HG02840 (cell line): ENCODE measurements at regions not wholly inside any gene's neighbourhood (a gene's known extent, or its start where the extent isn't known, plus 50 kb on each side); places are given as distances from the start of the nearest gene placed in this dataset.
"Not testable (repeated sequence)": the region's sequence is repeated elsewhere in the genome, so short reads cannot be mapped to it uniquely, and the experiment has no call there.

Experiments
- ATAC-seq: cut with Tn5 transposase; IDR thresholded peaks from one replicate; pipeline ENCODE4 v1.9.1; 2021; ENCODE audit warnings: mild to moderate bottlenecking, moderate library complexity, moderate number of reproducible peaks; ENCODE audit not compliant: unreplicated experiment, low FRiP score

DNA sequence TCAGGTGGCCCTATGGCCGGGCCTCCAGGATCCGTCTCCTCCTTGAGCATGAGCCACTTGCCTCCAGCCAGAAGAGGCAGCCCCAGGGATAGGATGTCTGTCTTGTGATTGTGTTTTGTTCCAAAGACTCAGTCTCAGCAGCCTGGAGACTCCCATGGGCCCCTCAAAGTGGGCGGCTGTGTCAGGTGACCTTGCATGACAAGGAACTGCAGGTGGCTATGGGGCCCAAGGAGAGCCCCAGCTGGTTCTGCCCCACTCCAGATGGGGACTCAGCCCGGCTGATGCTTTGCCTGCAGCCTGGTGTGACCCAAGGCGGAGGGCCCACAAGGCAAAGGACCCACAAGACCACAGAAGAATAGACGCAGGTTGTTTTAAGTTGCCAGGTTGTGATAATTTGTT is 284.3 kb upstream of the IRX4 start:
- ATAC-seq = no peak

DNA sequence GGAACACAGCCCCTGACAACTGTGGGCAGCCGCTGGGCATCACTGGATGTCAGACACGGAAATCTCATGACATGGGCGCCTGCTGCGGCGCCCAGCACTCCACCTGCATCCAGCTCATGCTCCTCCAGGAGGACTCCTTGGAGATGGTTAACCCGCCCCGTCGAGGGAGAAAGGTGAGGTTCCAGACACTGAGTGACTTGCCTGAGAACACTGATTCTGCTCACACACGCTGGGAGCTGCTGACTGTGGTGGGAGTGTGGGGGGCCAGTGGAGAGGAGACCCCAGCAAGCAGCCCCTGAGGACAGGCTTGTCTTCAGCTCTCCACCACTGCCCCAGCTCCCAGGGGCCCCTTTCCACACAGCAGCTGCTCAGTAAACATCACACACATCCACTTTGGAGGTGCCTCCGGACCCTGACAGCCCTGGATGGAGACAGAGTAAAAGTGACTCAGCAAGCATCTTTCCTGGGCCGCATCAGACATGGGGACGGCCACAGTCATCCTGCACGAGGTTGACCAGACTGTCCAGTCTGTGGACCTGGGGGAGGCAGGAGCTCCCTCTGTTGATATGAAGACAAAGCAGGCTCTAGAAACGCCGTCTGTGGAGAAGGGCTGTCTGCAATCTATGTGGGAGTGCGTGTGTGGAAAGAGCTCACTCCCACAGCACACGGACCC is 283.7 kb upstream of the IRX4 start:
- ATAC-seq = no peak

DNA sequence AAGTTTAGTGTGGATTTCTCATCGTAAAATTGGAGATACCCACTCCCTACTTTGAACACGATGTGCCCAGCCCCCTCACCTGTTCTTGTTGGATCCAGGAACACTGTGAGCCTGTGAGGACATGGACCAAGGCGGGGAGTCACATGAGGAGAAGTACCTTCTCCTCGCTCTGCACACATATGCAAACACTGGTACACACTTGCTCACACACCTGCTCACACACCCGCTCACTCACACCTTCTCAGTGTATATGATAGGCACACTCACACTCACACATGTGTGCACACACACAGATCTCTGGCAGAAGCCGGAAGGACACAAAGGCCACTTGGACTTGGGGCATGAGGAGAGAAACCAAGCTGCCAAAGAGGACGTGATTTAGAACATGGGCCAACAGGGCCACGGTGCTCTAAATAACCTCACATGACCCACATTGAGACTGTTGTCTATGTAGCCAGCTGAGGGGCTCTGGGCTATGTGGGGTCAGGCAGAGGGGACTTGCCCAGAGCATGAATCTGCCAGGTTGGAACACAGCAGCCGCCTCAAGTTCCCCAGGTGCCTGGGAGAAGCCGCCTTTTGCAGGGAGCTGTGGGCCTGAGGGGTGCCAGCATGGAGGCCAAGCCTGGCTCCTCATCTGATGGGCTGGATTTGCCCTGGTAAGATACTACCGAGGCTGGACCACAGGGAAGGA is 283.0 kb upstream of the IRX4 start:
- no peak for ATAC-seq

DNA sequence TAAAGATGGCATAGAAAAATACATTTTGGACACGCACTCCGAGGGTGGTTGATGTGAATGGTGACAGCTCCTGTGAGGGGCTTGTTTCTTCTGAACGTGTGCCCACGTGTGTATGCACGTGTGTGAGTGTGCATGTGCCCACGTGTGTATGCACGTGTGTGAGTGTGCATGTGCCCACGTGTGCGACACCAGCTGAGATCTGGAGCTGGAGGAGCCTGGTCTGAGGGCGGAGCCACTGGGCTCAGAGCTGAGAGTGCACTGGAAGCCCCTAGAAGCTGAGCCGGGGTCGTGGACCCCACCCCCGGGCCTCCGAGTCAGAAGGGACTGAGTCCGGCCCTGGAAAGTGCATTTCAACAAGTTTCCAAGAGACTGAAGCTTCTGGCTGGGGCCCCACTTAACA is 282.5 kb upstream of the IRX4 start:
- ATAC-seq = no peak

DNA sequence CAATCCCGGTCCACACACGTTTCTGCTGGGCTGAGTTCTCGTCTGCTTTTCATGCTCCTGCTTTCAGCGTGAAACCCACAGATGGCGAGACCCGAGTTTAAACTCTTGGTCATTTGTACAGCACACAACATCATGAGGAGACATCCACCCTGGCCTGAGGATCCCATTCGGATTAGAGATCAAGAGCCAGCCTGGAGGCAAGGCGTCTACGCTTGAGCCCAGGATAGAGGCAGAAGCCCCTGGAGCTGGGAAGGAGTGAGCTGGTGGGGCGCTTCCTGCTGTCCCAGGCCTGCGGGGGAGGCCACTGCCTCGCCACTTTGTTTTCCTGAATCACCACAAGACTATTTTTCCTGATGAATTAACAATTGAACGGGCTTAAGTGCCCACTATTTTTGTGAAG is 281.9 kb upstream of the IRX4 start:
- ATAC-seq = no peak

DNA sequence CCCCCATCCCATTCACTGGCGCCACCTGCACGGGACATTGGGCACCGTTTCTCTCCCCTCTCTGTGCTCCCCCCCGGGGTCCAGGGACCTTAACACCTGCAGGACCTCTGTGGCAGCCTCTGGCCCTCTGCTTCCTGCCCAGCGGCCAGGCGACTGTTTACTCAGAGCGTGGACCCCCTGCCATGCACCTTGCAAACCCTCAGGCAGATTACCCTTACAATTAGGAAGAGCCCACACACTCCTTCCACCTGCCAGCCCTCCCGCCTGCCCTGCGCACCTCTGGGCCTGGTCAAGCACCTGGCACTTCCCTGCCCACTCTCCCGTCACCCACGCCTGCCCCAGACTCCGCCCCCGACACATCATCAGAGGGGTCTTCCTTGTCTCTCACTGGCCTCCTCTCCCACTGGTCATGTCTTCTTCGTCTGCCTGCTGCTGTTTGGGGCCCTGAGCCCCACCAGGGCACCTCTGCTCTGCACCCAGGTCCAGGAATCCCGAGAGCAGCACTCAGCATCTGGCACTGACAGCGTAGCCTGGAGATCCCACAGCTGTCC is 281.3 kb upstream of the IRX4 start:
- ATAC-seq = no peak

DNA sequence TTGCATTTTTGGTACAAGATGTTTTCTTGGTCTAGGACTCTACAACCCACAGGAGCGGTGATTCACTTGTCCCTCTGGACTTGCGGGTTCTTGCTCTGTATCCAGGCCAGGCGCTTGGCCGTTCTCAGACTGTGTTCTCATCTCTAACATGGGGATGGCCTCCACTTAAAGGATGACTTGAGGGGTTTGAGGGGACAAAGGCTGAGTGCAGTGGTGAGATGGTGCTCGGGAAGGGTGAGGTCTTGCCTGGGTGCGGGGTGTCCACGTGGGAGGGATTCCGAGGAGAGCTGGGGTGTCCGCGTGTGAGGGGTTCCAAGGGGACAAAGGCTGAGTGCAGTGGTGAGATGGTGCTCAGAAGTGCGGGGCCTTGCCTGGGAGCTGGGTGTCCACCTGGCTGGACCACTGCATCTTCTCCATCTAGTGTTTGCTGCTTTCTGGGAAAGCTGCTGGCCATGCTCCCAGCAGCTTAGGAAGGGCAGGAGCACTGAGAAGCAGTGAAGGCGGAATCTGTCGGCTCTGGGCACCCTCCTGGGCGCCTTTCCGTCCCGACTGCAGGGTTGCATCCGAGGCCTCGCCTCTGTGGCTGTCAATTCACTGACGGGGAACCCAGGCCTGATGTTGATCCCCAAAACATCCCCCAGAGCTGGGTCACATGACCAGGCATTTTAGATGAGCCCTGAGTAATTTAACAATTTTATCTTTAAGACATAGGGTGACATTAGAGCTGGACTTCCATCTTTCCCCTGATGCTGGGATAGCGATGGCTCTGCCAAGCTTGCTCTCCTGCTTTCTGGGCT is 280.5 kb upstream of the IRX4 start:
- no peak for ATAC-seq

DNA sequence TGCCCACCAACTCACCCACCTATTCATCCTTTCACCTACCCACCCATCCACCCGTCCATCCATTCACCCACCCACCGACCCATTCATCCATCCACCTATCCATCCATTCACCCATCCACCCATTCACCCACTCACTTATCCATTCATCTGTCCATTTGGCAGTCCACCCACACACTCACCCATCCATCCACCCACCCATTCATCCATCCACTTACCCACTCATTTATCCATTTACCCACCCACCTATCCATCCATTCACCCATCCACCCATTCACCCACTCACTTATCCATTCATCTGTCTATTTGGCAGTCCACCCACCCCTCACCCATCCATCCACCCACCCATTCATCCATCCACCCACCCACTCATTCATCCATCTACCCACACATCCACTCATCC is 278.1 kb upstream of the IRX4 start:
- ATAC-seq = no peak

DNA sequence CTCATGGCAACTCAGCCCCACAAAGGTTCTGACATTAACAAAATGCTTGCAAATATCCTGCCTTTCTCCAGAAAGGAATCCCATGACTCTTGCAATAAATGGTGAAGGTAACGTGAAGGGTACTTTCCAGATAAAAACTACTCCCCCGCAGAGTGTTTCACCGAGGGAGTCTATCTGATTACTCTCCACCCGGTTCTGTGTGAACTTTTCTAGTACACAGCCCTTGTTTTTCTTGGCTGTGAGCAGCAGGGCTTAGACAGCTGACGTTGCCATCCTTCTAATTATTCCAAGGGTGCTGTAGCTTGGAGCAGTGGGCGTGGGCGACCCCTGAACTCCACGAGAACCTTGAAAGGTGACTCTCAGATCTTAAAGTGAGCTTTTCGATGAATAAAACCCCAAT is 276.0 kb upstream of the IRX4 start:
- no peak for ATAC-seq

DNA sequence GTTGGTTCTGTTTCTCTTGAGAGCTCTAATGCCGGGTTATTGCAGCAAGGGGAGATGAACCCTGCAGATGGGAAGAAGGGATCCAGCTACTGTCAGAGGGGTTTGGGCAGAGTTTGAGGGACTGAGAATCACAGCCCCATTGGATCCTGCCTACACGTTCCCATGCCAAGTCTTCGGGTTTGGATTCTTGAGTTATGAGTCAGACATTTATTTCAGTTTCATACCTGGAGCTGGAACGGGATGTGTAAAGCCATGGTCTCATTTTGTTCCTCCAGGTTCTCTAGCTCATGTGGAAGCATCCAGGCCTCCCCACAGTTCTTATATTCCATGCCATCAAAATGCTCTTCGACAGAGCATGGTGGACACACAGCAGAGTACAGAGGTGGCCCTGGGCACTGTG is 275.4 kb upstream of the IRX4 start:
- no peak for ATAC-seq

DNA sequence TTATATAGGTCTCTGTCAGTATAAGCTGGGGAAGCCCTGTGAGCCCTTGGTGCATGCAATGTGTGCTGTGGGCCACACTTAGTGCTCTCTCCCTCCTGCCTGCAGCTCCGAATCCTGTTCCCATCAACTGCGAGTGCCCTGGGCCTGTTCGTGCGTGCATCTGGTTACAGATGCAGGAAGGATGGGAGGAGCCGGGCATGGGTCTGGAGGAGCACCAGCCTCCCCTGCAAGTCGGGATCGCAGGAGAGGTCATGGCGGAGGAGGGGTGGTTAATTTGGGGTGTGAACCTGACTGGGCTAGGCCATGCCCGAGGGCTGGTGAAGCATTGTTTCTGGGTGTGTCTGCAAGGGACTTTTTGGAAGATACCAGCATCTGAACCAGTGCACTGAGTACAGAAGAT is 274.6 kb upstream of the IRX4 start:
- ATAC-seq = no peak

DNA sequence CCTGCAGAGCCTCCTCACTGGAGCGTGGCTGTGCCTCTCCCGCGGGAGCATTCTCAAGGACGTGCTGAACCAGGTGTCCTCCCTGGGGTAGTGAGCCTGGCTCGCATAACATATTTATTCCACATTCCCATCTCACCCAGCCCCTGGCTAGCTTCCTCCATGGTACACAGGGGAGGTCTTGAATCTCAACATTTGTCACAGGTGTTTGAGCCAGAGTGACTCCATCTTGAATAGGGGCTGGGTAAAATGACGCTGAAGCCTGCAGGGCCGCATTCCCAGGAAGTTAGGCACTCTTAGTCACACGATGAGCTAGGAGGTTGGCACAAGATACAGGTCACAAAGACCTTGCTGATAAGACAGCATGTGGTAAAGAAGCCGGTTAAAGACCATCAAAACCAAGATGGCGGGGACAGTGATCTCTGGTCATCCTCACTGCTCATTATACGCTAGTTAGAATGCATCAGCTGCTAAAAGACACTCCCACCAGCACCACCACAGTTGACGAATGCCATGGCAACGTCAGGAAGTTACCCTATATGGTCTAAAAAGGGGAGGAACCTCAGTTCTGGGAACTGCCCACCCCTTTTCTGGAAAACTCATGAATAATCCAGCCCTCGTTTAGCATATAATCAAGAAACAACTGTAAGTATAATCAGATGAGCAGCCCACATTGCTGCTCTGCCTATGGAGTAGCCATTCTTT is 273.8 kb upstream of the IRX4 start:
- no peak for ATAC-seq

DNA sequence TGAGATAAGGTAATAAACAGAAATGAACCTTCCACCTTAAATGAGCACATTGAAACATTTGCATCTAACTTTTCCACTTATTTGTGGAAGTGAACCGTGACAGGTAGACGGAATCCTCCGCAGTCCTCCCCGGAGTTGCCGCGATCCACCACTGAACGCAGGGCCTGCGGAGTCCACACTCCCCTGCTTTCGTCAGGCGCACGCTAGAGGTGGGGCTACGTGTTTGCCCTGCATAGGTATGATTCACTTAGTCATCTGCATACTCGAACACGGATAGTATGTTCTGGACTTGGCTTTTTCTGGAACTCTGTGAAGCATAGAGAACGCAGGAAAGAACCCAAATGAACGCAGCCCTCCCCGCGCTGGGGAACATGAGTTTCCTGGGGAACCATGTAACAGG is 272.8 kb upstream of the IRX4 start:
- no peak for ATAC-seq

DNA sequence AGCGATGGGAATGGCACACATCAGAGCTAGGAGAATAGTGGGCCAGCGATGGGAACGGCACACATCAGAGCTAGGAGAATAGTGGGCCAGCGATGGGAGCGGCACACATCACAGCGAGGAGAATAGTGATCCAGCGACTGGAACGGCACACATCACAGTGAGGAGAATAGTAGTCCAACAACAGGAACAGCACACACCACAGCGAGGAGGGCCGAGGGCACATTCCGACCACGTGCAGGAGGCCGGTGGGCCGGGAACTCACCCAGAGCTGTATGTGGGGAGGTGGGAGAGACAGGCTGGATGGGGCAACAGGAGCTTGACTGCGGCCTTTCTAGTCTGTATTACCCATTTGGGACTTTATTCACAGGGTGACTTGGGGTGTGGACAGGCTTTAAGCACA is 271.1 kb upstream of the IRX4 start:
- no peak for ATAC-seq

DNA sequence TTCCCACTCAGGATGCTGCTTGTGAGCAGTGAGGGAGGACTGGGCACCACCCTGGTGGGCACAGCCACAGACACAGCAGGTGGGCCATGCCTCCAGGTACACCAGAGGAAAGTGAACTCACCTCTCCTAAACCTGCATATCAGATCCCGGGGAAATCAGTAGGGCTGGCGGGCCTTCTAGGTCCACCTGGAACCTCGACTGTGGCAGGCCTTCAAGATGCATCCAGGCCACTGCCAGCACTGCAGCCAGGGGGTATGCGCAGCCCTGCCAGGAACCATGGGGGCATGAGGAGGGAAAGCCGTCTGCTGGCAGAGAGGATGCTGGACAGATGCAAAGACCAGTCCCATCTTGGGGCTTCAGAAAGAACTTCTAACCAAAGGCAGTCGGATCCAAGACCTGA is 270.6 kb upstream of the IRX4 start:
- no peak for ATAC-seq

DNA sequence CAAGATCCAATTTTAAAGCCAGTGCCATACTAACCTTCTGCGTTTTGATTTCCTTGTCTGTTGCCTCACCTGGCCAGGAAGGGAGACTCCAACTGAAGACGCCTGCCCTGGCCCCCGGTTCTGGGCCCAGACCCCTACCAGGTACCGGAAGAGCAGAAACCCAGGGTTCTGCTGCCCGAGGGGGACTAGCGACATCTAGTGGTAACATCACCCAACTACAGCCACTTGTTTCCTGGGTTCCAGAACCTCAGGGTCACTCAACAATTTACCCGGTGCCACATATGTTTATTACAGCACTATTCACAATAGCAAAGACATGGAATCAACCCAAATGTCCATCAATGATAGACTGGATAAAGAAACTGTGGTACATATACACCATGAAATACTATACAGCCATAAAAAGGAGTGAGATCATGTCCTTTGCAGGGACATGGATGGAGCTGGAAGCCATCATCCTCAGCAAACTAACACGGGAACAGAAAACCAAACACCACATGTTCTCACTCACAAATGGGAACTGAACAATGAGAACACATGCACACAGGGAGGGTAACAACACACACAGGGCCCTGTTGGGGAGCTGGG is 268.7 kb upstream of the IRX4 start:
- ATAC-seq = not testable (repeated sequence)

DNA sequence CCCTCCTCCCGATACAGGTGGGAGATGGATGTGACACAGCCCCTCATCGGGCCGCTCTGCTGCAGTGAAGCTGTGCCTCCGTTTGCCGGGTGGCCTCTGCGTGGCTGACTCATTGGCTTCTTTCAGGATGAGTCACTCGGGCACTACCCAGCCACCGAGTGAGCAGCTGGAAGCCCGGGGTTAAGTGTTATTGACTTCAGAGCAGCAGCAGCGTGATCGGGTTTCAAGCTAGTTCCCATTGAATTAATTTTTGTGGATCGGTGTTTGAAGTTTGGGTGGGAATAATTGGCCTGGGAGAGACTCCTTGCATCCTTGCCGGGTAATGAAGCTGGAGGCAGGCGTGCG is 266.4 kb upstream of the IRX4 start:
- ATAC-seq = no peak

DNA sequence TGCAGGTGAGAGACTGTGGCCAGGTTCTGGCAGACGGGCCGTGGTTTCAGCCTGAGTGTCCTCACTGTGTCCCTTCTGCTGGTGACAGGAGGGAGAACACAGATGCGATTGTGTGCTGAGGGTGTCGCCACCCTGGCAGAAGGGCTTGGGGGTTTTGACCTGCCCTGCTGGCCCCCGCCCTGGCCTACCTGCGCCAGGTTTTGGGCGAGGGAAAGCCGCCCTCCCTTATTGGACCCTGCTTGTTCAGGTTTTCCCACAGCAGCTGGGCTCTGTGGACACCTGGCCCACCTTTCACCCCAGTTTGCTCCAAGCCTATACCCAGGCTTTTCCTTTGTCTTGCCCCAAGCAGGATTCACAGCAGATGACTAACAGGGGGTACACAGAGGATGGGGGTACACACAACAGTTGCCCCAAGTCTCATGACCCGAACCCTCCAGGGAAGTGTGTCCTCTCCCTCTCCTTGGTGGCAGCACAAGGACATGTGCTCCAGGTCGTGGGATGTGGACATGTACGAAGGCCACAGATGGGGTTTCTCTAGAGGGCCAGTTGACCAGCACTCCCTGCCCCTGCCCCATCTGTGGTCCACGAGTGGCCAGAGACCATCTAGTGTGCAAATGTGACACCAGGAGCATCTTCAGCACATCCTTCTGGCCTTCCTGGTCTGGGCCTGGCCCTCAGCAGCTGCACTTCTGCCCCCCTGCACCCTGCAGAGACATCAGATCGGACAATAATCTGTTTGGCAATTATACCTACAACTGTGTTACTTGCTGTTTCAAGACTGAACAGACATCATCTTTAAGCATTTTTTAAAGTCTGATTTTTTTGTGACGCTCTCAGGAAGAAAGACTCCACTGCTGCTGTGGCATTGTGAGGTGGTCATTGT is 265.8 kb upstream of the IRX4 start:
- no peak for ATAC-seq

DNA sequence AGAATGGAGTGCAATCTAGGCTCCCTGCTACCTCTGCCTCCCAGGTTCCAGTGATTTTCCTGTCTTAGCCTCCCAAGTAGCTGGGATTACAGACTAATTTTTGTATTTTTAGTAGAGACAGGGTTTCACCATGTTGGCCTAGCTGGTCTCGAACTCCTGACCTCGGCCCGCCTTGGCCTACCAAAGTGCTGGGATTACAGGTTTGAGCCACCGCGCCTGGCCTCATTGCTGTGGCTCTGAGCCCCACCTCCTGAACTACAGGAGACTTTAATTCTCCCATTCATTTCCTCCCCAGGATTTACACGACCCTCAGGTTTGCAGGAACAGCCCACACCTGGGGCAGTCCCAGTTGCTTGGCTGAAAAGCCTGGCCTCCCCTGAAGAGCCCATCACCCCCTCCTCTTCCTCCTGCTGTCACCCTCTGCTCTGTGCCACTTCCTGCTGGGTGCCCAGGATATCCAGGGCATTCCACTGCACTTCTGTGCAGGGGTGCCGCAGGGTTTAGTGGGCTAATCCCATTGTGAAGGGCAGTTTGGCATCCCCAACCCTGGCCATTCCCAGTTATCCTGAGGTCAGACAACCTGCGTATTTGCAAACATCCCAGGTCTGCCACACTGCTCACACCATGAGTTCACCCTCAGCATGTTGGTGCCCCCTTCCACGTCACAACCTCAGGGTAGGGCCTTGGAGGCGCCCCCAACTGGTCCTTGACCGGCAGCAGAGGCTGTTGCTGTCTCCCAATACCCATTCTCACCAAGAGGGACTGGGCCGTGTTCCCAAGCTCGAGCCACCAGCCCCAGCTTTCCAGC is 265.0 kb upstream of the IRX4 start:
- no peak for ATAC-seq
